ENCODE measurements at regions not wholly inside any gene's neighbourhood (a gene's known extent, or its start where the extent isn't known, plus 50 kb on each side); places are given as distances from the start of the nearest gene placed in this dataset.

DNA sequence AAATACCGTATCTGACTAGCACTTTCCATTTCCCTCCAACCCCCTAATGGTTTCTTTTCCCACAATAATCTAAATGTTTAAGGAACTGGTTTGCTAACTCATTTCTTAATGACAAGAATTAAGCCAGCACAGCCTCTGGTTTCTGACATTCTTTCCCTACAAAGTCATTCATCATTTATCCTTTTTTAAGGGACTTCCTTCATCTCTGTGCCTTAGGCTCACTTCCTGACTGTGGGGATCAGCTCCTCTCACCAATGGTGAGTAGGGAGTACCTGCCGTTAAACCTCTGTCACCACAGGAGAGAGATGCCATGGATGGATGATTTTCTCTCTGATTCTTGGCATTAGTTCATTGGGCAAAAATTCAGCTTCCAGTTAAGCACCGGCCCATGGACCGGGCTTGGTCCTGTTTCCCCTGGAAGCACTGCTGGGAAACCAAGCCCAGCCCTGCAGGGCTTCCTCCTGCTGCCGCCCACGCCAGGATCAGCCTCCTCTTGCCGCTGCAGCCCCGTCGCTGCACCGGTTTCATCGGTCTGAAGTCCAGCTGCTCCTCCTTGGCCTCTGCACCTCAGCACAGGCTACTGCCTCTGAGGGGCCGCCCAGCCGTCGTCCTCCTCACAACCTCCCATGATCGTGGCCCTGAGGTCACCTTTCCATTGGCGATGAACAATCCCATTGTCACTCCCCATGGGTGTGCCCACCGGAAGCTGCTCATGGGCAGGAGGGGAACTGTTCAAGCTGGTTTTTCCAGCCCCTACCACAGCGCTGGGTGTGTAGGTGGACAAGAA is 64.0 kb upstream of the ZNF516 start:
- DNase-seq (ENCODE audit: low spot score) = peak; percentile 53

DNA sequence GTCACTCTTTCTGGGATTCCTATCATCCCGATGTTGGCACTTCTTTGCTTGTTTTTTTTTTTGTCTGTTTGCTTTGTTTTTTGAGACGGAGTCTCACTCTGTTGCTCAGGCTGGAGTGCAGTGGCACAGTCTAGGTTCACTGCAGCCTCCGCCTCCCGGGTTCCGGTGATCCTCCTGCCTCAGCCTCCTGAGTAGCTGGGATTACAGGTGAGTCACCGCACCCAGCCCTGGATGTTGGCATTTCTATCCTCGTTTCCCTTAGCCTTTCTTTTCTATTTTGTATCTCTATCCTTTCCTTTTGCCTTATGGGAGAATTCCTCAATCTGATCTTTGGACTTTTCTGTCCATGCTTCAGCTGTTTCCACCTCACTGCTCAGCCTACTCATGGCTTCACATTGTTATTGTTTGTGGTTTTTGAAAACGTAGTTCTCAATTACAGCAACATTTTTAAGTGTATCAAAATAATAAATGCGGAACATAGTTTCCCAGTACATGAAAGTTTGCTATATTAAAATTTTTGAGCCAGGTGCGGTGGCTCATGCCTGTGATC is 62.1 kb upstream of the ZNF516 start:
- H3K4me1 Mint-ChIP-seq (ENCODE audit: low read depth) = peaks cover 8% of the 10 kb centered on the region
- H3K27ac Mint-ChIP-seq (ENCODE audit: unreplicated experiment) = no peak overlapping the region
- no peak for DNase-seq (ENCODE audit: low spot score)
- no peaks in the 10 kb centered on the region for H3K27me3 Mint-ChIP-seq (ENCODE audit: low read depth)
- H3K9me3 Mint-ChIP-seq (ENCODE audit: low read depth) = no peaks in the 10 kb centered on the region
- H3K36me3 Mint-ChIP-seq (ENCODE audit: low read depth) = no peaks in the 10 kb centered on the region
- TF ChIP-seq, protein P1, sequence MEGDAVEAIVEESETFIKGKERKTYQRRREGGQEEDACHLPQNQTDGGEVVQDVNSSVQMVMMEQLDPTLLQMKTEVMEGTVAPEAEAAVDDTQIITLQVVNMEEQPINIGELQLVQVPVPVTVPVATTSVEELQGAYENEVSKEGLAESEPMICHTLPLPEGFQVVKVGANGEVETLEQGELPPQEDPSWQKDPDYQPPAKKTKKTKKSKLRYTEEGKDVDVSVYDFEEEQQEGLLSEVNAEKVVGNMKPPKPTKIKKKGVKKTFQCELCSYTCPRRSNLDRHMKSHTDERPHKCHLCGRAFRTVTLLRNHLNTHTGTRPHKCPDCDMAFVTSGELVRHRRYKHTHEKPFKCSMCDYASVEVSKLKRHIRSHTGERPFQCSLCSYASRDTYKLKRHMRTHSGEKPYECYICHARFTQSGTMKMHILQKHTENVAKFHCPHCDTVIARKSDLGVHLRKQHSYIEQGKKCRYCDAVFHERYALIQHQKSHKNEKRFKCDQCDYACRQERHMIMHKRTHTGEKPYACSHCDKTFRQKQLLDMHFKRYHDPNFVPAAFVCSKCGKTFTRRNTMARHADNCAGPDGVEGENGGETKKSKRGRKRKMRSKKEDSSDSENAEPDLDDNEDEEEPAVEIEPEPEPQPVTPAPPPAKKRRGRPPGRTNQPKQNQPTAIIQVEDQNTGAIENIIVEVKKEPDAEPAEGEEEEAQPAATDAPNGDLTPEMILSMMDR (IDR thresholded peaks at IDR 0.05) = no peak
- H3K4me3 Mint-ChIP-seq (ENCODE audit: unreplicated experiment) = no peak overlapping the region

More for the DNA sequence above, 64.0 kb upstream of the ZNF516 start:
- H3K27ac Mint-ChIP-seq (ENCODE audit: unreplicated experiment) = no peak overlapping the region
- H3K36me3 Mint-ChIP-seq (ENCODE audit: low read depth) = no peaks in the 10 kb centered on the region
- no peaks in the 10 kb centered on the region for H3K9me3 Mint-ChIP-seq (ENCODE audit: low read depth)
- TF ChIP-seq, protein P1 (IDR thresholded peaks at IDR 0.05) = no peak
- H3K4me3 Mint-ChIP-seq (ENCODE audit: unreplicated experiment) = peak overlapping the region; percentile 22
- H3K27me3 Mint-ChIP-seq (ENCODE audit: low read depth) = no peaks in the 10 kb centered on the region
- H3K4me1 Mint-ChIP-seq (ENCODE audit: low read depth) = peaks cover 10% of the 10 kb centered on the region

GRCh38 chr18:76554547-76555222 is 59.6 kb upstream of the ZNF516 start:
- no peaks in the 10 kb centered on the region for H3K36me3 Mint-ChIP-seq (ENCODE audit: low read depth)
- no peaks in the 10 kb centered on the region for H3K9me3 Mint-ChIP-seq (ENCODE audit: low read depth)
- no peaks in the 10 kb centered on the region for H3K27me3 Mint-ChIP-seq (ENCODE audit: low read depth)
- H3K4me1 Mint-ChIP-seq (ENCODE audit: low read depth) = peaks cover 8% of the 10 kb centered on the region
- H3K27ac Mint-ChIP-seq (ENCODE audit: unreplicated experiment) = no peak overlapping the region
- DNase-seq (ENCODE audit: low spot score) = no peak
- TF ChIP-seq, protein P1 (IDR thresholded peaks at IDR 0.05) = no peak
- H3K4me3 Mint-ChIP-seq (ENCODE audit: unreplicated experiment) = no peak overlapping the region

- Mint-ChIP-seq H3K27me3 (ENCODE audit: low read depth) (no peaks in the 10 kb centered on the region), H3K9me3 (ENCODE audit: low read depth) (no peaks in the 10 kb centered on the region), H3K4me3 (ENCODE audit: unreplicated experiment) (no peak overlapping the region), H3K27ac (ENCODE audit: unreplicated experiment) (no peak overlapping the region), H3K4me1 (ENCODE audit: low read depth) (peaks cover 3% of the 10 kb centered on the region), H3K36me3 (ENCODE audit: low read depth) (no peaks in the 10 kb centered on the region)
- DNase-seq (ENCODE audit: low spot score) = no peak
- TF ChIP-seq, protein P1 (IDR thresholded peaks at IDR 0.05) = no peak
Measured at GRCh38 chr18:76553715-76554546, 58.9 kb upstream of the ZNF516 start.

DNA sequence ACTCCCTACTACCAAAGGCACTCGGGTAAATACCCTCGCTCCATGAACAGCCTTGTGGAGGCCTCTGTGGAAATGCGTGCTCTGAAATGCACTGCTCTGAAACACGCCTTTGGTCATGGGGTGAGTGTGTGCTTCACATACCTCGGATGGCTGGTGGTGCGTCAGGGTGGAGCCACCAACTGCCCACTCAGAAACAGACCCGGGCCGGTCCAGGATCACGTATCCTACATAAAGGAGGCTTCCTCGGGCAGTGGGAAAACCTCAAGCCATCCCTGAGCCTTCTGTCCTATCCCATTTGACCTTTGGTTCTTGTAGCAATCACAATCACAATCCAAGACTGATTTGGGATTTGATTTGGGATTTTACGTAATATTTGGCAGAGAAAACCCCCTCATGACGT is 53.5 kb upstream of the ZNF516 start:
- no peaks in the 10 kb centered on the region for H3K4me1 Mint-ChIP-seq (ENCODE audit: low read depth)
- no peaks in the 10 kb centered on the region for H3K9me3 Mint-ChIP-seq (ENCODE audit: low read depth)
- H3K4me3 Mint-ChIP-seq (ENCODE audit: unreplicated experiment) = no peak overlapping the region
- peak; percentile 87 for DNase-seq (ENCODE audit: low spot score)
- H3K36me3 Mint-ChIP-seq (ENCODE audit: low read depth) = no peaks in the 10 kb centered on the region
- no peaks in the 10 kb centered on the region for H3K27me3 Mint-ChIP-seq (ENCODE audit: low read depth)
- TF ChIP-seq, protein P1 (IDR thresholded peaks at IDR 0.05) = no peak
- no peak overlapping the region for H3K27ac Mint-ChIP-seq (ENCODE audit: unreplicated experiment)
